ENCODE measurements at regions not wholly inside any gene's neighbourhood (a gene's known extent, or its start where the extent isn't known, plus 50 kb on each side); places are given as distances from the start of the nearest gene placed in this dataset.

DNA sequence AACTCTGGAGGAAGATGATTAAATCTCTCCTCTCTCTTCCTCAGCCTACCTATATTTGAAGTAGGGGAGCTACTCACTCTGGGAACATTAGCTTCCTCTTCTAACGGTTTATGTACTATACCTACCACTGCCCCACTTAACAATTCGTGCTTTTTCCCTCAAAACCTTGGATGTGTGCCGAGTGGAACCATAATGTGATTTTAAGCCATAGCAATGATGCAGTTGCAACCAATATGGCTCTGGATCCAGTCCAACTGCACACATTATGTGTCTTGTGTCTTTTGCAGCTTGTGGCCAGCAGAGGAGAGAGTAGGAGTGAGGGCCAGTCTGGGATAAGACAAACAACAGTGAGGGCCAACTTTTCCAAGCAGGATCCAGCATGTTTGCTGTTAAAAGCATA is 170.7 kb downstream of the GATA3 start:
- TF ChIP-seq, protein P1, sequence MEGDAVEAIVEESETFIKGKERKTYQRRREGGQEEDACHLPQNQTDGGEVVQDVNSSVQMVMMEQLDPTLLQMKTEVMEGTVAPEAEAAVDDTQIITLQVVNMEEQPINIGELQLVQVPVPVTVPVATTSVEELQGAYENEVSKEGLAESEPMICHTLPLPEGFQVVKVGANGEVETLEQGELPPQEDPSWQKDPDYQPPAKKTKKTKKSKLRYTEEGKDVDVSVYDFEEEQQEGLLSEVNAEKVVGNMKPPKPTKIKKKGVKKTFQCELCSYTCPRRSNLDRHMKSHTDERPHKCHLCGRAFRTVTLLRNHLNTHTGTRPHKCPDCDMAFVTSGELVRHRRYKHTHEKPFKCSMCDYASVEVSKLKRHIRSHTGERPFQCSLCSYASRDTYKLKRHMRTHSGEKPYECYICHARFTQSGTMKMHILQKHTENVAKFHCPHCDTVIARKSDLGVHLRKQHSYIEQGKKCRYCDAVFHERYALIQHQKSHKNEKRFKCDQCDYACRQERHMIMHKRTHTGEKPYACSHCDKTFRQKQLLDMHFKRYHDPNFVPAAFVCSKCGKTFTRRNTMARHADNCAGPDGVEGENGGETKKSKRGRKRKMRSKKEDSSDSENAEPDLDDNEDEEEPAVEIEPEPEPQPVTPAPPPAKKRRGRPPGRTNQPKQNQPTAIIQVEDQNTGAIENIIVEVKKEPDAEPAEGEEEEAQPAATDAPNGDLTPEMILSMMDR (IDR thresholded peaks at IDR 0.05; ENCODE audit: low read length) = no peak
- no peak for TF ChIP-seq EZH2 (IDR thresholded peaks at IDR 0.05; ENCODE audit: borderline replicate concordance, low read length)
